ENCODE measurements at regions not wholly inside any gene's neighbourhood (a gene's known extent, or its start where the extent isn't known, plus 50 kb on each side); places are given as distances from the start of the nearest gene placed in this dataset.

DNA sequence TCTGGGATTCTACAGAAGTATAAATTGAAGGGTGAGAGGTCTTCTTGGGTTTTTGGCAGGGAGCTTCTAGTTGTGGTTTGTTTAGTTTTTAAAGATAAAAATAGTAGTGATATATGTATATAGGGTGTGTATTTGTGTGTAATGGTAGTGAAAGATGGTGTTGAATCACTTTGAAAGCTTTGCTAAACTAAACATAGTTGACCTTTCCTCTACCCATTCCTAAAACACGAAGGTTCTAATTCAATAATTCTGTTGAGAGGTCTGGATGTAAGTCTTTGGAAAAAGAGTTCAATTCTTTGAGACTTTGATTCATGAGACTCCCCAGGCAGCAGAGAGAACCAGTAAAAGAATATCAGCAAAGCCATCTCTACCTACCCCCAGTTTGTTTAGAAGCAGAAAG, 247.9 kb upstream of the DUSP10 start:
- H3K14ac ChIP-seq (ENCODE audit: insufficient read depth, low read length), result no peak overlapping the region
- no peak overlapping the region for H2BK15ac ChIP-seq (ENCODE audit: low read depth, low read length)
- H3K27me3 ChIP-seq (ENCODE audit: insufficient read depth, low read length), result no peaks in the 10 kb centered on the region
- no peaks in the 10 kb centered on the region for H3K79me1 ChIP-seq (ENCODE audit: insufficient read depth, low read depth, low read length, poor library complexity, severe bottlenecking)
- H4K8ac ChIP-seq (replicated peaks; ENCODE audit: insufficient read length, low read depth, low read length), result no peak overlapping the region
- WGBS (ENCODE audit: extremely low coverage, insufficient read length, low lambda C conversion rate), result no CpG with 5 or more reads among the region's 1 CpG
- no peak overlapping the region for H3K4ac ChIP-seq (ENCODE audit: low read depth, low read length)
- TF ChIP-seq, protein P1, sequence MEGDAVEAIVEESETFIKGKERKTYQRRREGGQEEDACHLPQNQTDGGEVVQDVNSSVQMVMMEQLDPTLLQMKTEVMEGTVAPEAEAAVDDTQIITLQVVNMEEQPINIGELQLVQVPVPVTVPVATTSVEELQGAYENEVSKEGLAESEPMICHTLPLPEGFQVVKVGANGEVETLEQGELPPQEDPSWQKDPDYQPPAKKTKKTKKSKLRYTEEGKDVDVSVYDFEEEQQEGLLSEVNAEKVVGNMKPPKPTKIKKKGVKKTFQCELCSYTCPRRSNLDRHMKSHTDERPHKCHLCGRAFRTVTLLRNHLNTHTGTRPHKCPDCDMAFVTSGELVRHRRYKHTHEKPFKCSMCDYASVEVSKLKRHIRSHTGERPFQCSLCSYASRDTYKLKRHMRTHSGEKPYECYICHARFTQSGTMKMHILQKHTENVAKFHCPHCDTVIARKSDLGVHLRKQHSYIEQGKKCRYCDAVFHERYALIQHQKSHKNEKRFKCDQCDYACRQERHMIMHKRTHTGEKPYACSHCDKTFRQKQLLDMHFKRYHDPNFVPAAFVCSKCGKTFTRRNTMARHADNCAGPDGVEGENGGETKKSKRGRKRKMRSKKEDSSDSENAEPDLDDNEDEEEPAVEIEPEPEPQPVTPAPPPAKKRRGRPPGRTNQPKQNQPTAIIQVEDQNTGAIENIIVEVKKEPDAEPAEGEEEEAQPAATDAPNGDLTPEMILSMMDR (conservative IDR thresholded peaks at IDR 0.05), result no peak
- H2AFZ ChIP-seq (ENCODE audit: low read length), result no peak overlapping the region
- H3K4me2 ChIP-seq (ENCODE audit: insufficient read depth, insufficient read length, low read length), result no peak overlapping the region
- H2BK5ac ChIP-seq (ENCODE audit: insufficient read length, low read length), result no peak overlapping the region
- no peak overlapping the region for H2BK12ac ChIP-seq (ENCODE audit: insufficient read length, low read depth, low read length)
- no peak overlapping the region for H4K91ac ChIP-seq (ENCODE audit: insufficient read length, low read depth, low read length)
- no peaks in the 10 kb centered on the region for H3K9me3 ChIP-seq (ENCODE audit: control insufficient read depth, low read depth, low read length)
- Mint-ChIP-seq H3K9me3 (no peaks in the 10 kb centered on the region), H3K4me3 (no peak overlapping the region), H3K36me3 (ENCODE audit: insufficient read depth in 1 of 3, low read depth in 3 of 3) (no peaks in the 10 kb centered on the region), H3K27me3 (ENCODE audit: low read depth) (no peaks in the 10 kb centered on the region; the same call in 1 of the 2 replicates), H3K4me1 (peaks cover 10 to 12% of the 10 kb centered on the region in 2 experiments), H3K27ac (no peak overlapping the region)
- H3K79me2 ChIP-seq (ENCODE audit: insufficient read depth, low read length), result no peaks in the 10 kb centered on the region
- H2BK20ac ChIP-seq (ENCODE audit: low read depth, low read length, poor library complexity, severe bottlenecking), result no peak overlapping the region
- H3K56ac ChIP-seq (ENCODE audit: insufficient read length, low read depth, low read length), result no peak overlapping the region
- no peak overlapping the region for H4K5ac ChIP-seq (ENCODE audit: insufficient read length, low read depth, low read length)
- H2BK120ac ChIP-seq (ENCODE audit: low read depth, low read length, poor library complexity, severe bottlenecking), result no peak overlapping the region
- no peak overlapping the region for H3T11ph ChIP-seq (ENCODE audit: low read length)
- no peak overlapping the region for H2AK5ac ChIP-seq (ENCODE audit: insufficient read length, low read length)
- H3K23ac ChIP-seq (ENCODE audit: insufficient read length, low read depth, low read length), result no peak overlapping the region
- no peak overlapping the region for H3K27ac ChIP-seq (ENCODE audit: insufficient read length, low read depth, low read length)
- no peak overlapping the region for H3K9ac ChIP-seq (ENCODE audit: extremely low read depth, insufficient read length, low read length)
- no peaks in the 10 kb centered on the region for H3K4me1 ChIP-seq (ENCODE audit: insufficient read depth, low read length)
- H3K18ac ChIP-seq (ENCODE audit: insufficient read length, low read depth, low read length), result no peak overlapping the region
- no peak for DNase-seq
- no peaks in the 10 kb centered on the region for H4K20me1 ChIP-seq (ENCODE audit: control insufficient read depth, insufficient read depth, insufficient read length)
- no peaks in the 10 kb centered on the region for H3K23me2 ChIP-seq (ENCODE audit: insufficient read length, low read depth, low read length, poor library complexity, severe bottlenecking)
